ENCODE measurements at regions not wholly inside any gene's neighbourhood (a gene's known extent, or its start where the extent isn't known, plus 50 kb on each side); places are given as distances from the start of the nearest gene placed in this dataset.
A peak's percentile ranks its signal among the peaks of the same experiment; 100 is the strongest.

DNA sequence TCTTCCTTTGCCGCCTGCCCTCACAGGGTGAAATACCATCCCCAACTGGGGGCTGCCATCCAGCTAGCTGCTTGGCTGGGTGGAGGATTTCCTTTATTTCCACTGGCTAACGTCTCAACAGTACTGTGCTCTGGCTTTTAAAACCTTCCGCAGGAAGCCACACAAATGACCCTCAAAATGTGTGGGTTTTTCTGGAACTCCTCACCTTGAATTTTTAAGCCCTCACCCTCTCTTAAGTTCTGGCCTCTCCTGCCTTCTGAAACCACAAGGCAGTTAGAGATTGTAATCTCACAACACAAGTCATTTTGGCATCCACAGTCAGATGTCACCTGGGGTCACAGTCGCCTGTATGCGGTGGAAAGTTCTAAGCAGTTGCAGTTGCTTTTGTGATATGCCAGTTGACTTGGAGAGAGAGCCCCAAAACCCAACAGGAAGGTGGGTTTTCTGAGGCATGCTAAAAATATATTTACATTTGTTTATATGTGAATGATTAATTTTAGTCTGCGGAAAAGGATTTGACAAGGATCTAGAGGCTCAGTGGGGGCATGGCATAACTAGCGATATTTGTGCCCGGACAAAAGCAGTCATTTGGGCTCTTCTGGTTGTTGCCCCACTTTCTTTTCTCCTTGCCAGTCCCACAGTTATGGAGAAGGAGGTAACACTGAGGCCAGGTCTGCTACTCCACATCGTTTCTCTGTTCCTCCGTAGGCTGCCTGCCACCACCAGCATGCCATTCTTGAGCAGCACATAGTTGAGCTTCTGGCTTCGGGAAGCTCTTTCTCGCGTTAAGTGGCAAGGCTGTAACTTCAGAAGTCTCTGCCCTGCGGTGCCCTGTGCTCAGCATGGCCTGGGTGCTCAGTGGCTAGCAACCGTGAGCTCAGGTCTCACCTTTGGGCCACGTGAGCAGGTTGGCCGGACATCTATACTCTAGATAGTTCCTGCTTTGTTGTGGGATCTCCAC, 335.3 kb downstream of the CD83 start:
- peaks cover 0 to 27% (median 0%) of the 10 kb centered on the region in 4 donors for H3K4me1 ChIP-seq
- no peak for TF ChIP-seq POLR2A (IDR thresholded peaks at IDR 0.05)
- TF ChIP-seq EP300 (IDR thresholded peaks at IDR 0.05; ENCODE audit: low read depth): no peak
- no peak for TF ChIP-seq POLR2AphosphoS5 (IDR thresholded peaks at IDR 0.05)
- TF ChIP-seq, protein P1, sequence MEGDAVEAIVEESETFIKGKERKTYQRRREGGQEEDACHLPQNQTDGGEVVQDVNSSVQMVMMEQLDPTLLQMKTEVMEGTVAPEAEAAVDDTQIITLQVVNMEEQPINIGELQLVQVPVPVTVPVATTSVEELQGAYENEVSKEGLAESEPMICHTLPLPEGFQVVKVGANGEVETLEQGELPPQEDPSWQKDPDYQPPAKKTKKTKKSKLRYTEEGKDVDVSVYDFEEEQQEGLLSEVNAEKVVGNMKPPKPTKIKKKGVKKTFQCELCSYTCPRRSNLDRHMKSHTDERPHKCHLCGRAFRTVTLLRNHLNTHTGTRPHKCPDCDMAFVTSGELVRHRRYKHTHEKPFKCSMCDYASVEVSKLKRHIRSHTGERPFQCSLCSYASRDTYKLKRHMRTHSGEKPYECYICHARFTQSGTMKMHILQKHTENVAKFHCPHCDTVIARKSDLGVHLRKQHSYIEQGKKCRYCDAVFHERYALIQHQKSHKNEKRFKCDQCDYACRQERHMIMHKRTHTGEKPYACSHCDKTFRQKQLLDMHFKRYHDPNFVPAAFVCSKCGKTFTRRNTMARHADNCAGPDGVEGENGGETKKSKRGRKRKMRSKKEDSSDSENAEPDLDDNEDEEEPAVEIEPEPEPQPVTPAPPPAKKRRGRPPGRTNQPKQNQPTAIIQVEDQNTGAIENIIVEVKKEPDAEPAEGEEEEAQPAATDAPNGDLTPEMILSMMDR (IDR thresholded peaks at IDR 0.05): no peak
- DNase-seq: no peak
- WGBS, 2 donors (ENCODE audit: low coverage in 1 of 2): 82 to 89% methylated on average over 5 to 17 of the region's 17 CpGs
- H3K27me3 ChIP-seq: no peaks in the 10 kb centered on the region
- intact Hi-C loops (cut with DNase I; ENCODE audit: low total_unique reads) (no loop called here), in situ Hi-C loops (cut with MboI; ENCODE audit: low pct_ligation_motif_present in 1 of 4, low pct_unique_long_range_greater_than_20kb in 1 of 4, low sequenced_read_pairs in 3 of 4) (no loop called here)
- H3K27ac ChIP-seq: no peak overlapping the region
- no peaks in the 10 kb centered on the region for H3K36me3 ChIP-seq
- H3K4me3 ChIP-seq: no peak overlapping the region
- H3K9me3 ChIP-seq: no peaks in the 10 kb centered on the region

DNA sequence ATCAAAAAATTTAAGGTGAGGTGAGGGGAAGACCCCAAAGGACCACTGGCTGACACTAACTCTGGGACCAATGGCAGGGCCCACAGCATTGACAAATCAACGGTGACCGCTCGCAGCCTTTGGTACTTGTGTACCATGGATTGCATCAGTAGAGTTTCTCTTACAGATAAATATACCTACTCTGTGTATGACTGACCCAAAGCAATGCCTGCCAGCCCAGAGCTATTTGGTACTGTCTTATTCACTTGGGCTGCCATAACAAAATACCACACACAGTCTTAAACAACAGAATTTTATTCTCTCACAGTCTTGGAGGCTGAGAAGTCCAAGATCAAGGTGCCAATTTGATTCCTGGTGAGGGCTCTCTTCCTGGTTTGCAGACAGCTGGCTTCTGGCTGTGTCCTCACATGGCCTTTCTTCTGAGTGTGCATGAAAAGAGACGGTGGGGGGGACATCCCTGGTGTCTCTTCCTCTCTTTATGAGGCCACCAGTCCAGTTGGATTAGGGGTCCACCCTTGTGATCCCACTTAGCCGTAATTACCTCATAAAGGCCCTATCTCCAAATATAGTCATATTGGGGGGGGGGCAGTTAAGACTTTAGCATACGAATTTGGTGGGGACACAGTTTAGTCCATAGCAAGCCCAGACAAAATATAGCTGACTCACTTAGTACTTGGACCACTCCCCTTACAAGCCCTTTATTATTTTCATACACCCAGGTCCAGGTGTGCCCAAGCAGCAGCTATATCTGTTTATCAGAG, 336.3 kb downstream of the CD83 start:
- H3K27me3 ChIP-seq: no peaks in the 10 kb centered on the region
- no peak for DNase-seq
- in situ Hi-C loops (cut with MboI; ENCODE audit: low pct_ligation_motif_present in 1 of 4, low pct_unique_long_range_greater_than_20kb in 1 of 4, low sequenced_read_pairs in 3 of 4): no loop called here
- TF ChIP-seq POLR2AphosphoS5 (IDR thresholded peaks at IDR 0.05): no peak
- TF ChIP-seq, protein P1 (IDR thresholded peaks at IDR 0.05): no peak
- TF ChIP-seq EP300 (IDR thresholded peaks at IDR 0.05; ENCODE audit: low read depth): no peak
- no peak for TF ChIP-seq POLR2A (IDR thresholded peaks at IDR 0.05)
- H3K27ac ChIP-seq: peak overlapping the region in 1 of 4 donors; percentile 41
- peaks cover 0 to 27% (median 0%) of the 10 kb centered on the region in 4 donors for H3K4me1 ChIP-seq
- H3K36me3 ChIP-seq: no peaks in the 10 kb centered on the region
- H3K4me3 ChIP-seq: no peak overlapping the region
- no peaks in the 10 kb centered on the region for H3K9me3 ChIP-seq
- intact Hi-C loops (cut with DNase I; ENCODE audit: low total_unique reads): no loop called here
- 83% methylated on average over 6 of the region's 6 CpGs; no CpG with 5 or more reads in 1 of the 2 donors for WGBS, 2 donors (ENCODE audit: low coverage in 1 of 2)

DNA sequence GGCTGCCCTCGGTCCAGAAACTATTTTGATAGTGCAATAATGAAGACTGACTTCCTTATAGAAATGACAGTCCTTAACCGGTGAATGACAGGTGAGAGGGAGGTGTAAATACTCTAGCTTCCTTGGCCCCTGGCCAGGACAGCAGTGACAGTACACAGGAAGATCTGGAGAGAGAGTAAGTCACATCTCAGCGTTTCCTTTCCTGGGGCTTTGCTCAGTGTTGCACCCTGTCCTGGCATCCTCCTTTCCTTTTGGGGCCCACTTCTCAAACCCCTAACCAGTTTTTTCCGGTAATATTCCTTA, 336.9 kb downstream of the CD83 start:
- WGBS, 2 donors (ENCODE audit: low coverage in 1 of 2): 53 to 58% methylated on average over 2 to 4 of the region's 4 CpGs
- no peak overlapping the region for H3K4me3 ChIP-seq
- peak; percentile 76 for DNase-seq
- no peak overlapping the region for H3K27ac ChIP-seq
- H3K9me3 ChIP-seq: no peaks in the 10 kb centered on the region
- H3K4me1 ChIP-seq: peaks cover 0 to 27% (median 0%) of the 10 kb centered on the region in 4 donors
- TF ChIP-seq POLR2A (IDR thresholded peaks at IDR 0.05) (no peak), EP300 (IDR thresholded peaks at IDR 0.05; ENCODE audit: low read depth) (no peak), POLR2AphosphoS5 (IDR thresholded peaks at IDR 0.05) (peak in 1 of 3 donors; percentile 50)
- TF ChIP-seq, protein P1 (IDR thresholded peaks at IDR 0.05): no peak
- H3K27me3 ChIP-seq: no peaks in the 10 kb centered on the region
- in situ Hi-C loops (cut with MboI; ENCODE audit: low pct_ligation_motif_present in 1 of 4, low pct_unique_long_range_greater_than_20kb in 1 of 4, low sequenced_read_pairs in 3 of 4) (no loop called here), intact Hi-C loops (cut with DNase I; ENCODE audit: low total_unique reads) (no loop called here)
- H3K36me3 ChIP-seq: no peaks in the 10 kb centered on the region

DNA sequence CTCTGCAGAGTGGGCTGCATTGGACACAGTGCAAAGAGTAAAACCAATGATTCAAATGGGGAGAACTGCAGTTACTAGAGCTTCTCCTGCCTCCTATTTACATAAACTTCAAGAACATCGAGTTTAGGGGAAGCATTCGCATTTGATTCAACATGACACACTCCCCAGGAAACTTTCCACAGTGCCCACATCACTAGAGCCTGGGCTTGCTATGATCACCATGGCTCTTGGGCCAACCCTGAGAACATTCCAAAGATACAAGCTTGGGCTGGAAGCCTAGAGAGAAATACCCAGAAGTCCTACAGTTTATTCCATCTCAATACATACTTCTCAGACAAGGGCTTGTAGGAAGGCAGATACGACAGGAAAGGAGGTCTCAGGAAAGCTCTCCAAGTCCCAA, 337.9 kb downstream of the CD83 start:
- WGBS, 2 donors (ENCODE audit: low coverage in 1 of 2): 79 to 87% methylated on average over 3 of the region's 3 CpGs
- in situ Hi-C loops (cut with MboI; ENCODE audit: low pct_ligation_motif_present in 1 of 4, low pct_unique_long_range_greater_than_20kb in 1 of 4, low sequenced_read_pairs in 3 of 4): no loop called here

More for the DNA sequence above, 337.9 kb downstream of the CD83 start:
- Histone ChIP-seq H3K36me3 (no peaks in the 10 kb centered on the region), H3K9me3 (no peaks in the 10 kb centered on the region), H3K4me1 (peaks cover 0 to 27% (median 0%) of the 10 kb centered on the region in 4 donors), H3K27ac (no peak overlapping the region), H3K27me3 (no peaks in the 10 kb centered on the region), H3K4me3 (no peak overlapping the region)
- TF ChIP-seq EP300 (IDR thresholded peaks at IDR 0.05; ENCODE audit: low read depth) (no peak), POLR2AphosphoS5 (IDR thresholded peaks at IDR 0.05) (no peak), POLR2A (IDR thresholded peaks at IDR 0.05) (no peak)
- TF ChIP-seq, protein P1 (IDR thresholded peaks at IDR 0.05): no peak
- intact Hi-C loops (cut with DNase I; ENCODE audit: low total_unique reads): no loop called here
- DNase-seq: no peak
